ENCODE measurements at regions not wholly inside any gene's neighbourhood (a gene's known extent, or its start where the extent isn't known, plus 50 kb on each side); places are given as distances from the start of the nearest gene placed in this dataset.

GRCh38 chr20:60952861-60953260 is 299.2 kb upstream of the CDH4 start:
- no peak for DNase-seq
- intact Hi-C loops (cut with DNase I; ENCODE audit: low total_unique reads), result no loop called here
- no peaks in the 10 kb centered on the region for H3K27me3 ChIP-seq
- 80 to 89% (median 85%) methylated on average over 7 to 8 of the region's 8 CpGs for WGBS, 5 donors
- no peaks in the 10 kb centered on the region for H3K9me3 ChIP-seq
- H3K4me3 ChIP-seq, result no peak overlapping the region
- no peak for TF ChIP-seq POLR2A (IDR thresholded peaks at IDR 0.05)
- no peak for TF ChIP-seq CTCF (IDR thresholded peaks at IDR 0.05)
- no peak for TF ChIP-seq EP300 (IDR thresholded peaks at IDR 0.05)
- no peak for TF ChIP-seq POLR2AphosphoS5 (IDR thresholded peaks at IDR 0.05)
- no peak overlapping the region for H3K27ac ChIP-seq
- no peaks in the 10 kb centered on the region for H3K36me3 ChIP-seq
- no peaks in the 10 kb centered on the region for H3K4me1 ChIP-seq

GRCh38 chr20:60953321-60953720 is 298.7 kb upstream of the CDH4 start:
- H3K27ac ChIP-seq, result no peak overlapping the region
- H3K9me3 ChIP-seq, result no peaks in the 10 kb centered on the region
- no peak for DNase-seq
- H3K4me3 ChIP-seq, result no peak overlapping the region
- TF ChIP-seq POLR2A (IDR thresholded peaks at IDR 0.05) (no peak), CTCF (IDR thresholded peaks at IDR 0.05) (no peak), POLR2AphosphoS5 (IDR thresholded peaks at IDR 0.05) (no peak), EP300 (IDR thresholded peaks at IDR 0.05) (no peak)
- no peaks in the 10 kb centered on the region for H3K27me3 ChIP-seq
- WGBS, 5 donors, result 71 to 83% (median 78%) methylated on average over 13 of the region's 13 CpGs
- intact Hi-C loops (cut with DNase I; ENCODE audit: low total_unique reads), result no loop called here
- H3K36me3 ChIP-seq, result no peaks in the 10 kb centered on the region
- no peaks in the 10 kb centered on the region for H3K4me1 ChIP-seq

- no peak for TF ChIP-seq POLR2AphosphoS5 (IDR thresholded peaks at IDR 0.05)
- no peak for TF ChIP-seq POLR2A (IDR thresholded peaks at IDR 0.05)
- TF ChIP-seq EP300 (IDR thresholded peaks at IDR 0.05), result no peak
- no peak for TF ChIP-seq CTCF (IDR thresholded peaks at IDR 0.05)
- 48 to 70% (median 60%) methylated on average over 2 of the region's 2 CpGs for WGBS, 5 donors
- no peaks in the 10 kb centered on the region for H3K36me3 ChIP-seq
- H3K4me3 ChIP-seq, result no peak overlapping the region
- H3K27me3 ChIP-seq, result peaks cover 0 to 6% (median 0%) of the 10 kb centered on the region in 3 donors
- H3K4me1 ChIP-seq, result no peaks in the 10 kb centered on the region
- peak in 1 of 2 donors; percentile 16 for DNase-seq
- intact Hi-C loops (cut with DNase I; ENCODE audit: low total_unique reads), result no loop called here
- H3K9me3 ChIP-seq, result no peaks in the 10 kb centered on the region
- no peak overlapping the region for H3K27ac ChIP-seq
These were observed 296.4 kb upstream of the CDH4 start for GRCh38 chr20:60955706-60956105.

GRCh38 chr20:60956194-60956593 is 295.9 kb upstream of the CDH4 start:
- 69 to 75% (median 71%) methylated on average over 4 of the region's 4 CpGs for WGBS, 5 donors

More at GRCh38 chr20:60956194-60956593, 295.9 kb upstream of the CDH4 start:
- TF ChIP-seq EP300 (IDR thresholded peaks at IDR 0.05), result no peak
- TF ChIP-seq POLR2A (IDR thresholded peaks at IDR 0.05), result no peak
- no peak for TF ChIP-seq CTCF (IDR thresholded peaks at IDR 0.05)
- TF ChIP-seq POLR2AphosphoS5 (IDR thresholded peaks at IDR 0.05), result no peak
- no peaks in the 10 kb centered on the region for H3K4me1 ChIP-seq
- no peak for DNase-seq
- no peak overlapping the region for H3K27ac ChIP-seq
- no peaks in the 10 kb centered on the region for H3K9me3 ChIP-seq
- no peak overlapping the region for H3K4me3 ChIP-seq
- intact Hi-C loops (cut with DNase I; ENCODE audit: low total_unique reads), result no loop called here
- peaks cover 0 to 6% (median 0%) of the 10 kb centered on the region in 3 donors for H3K27me3 ChIP-seq
- H3K36me3 ChIP-seq, result no peaks in the 10 kb centered on the region

Data from stomach (tissue), 8 donors.